ENCODE measurements at regions not wholly inside any gene's neighbourhood (a gene's known extent, or its start where the extent isn't known, plus 50 kb on each side); places are given as distances from the start of the nearest gene placed in this dataset.

DNA sequence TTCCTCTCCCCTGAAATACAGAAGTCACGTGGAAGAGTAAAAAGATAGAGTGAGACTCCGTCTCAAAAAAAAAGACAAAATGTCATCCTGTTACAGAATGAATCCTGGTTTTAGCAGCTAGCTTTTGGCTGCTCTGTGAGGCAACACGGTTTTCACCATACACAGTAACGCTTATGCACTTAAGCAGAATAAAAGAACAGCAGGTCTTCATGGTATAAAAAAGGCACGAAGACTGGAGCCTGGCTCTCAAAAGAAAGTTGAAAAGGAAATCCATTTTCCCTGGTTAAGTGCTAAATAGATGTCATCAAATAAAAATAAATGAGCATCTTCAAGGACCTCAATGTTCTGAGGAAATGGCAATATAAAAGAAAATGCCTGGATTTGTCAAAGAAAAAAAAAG is 444.1 kb downstream of the IPO8 start:
- Histone ChIP-seq H3K4me3 (ENCODE audit: low read depth in 1 of 3, low read length in 3 of 3) (no peak overlapping the region), H3K9ac (ENCODE audit: low read depth in 1 of 2, low read length in 2 of 2) (no peak overlapping the region), H3K36me3 (ENCODE audit: control insufficient read depth in 4 of 4, insufficient read depth in 3 of 4, low read depth in 1 of 4, low read length in 3 of 4) (no peaks in the 10 kb centered on the region), H3K4me1 (ENCODE audit: control insufficient read depth in 4 of 4, insufficient read depth in 4 of 4, low read length in 3 of 4) (no peaks in the 10 kb centered on the region), H3K27ac (ENCODE audit: low read depth in 1 of 2, low read length in 2 of 2) (no peak overlapping the region), H3K27me3 (ENCODE audit: control insufficient read depth in 4 of 4, insufficient read depth in 4 of 4, low read length in 3 of 4) (no peaks in the 10 kb centered on the region), H3K9me3 (ENCODE audit: control insufficient read depth in 4 of 4, low read length in 3 of 4) (no peaks in the 10 kb centered on the region)
- WGBS: 84% methylated on average over 5 of the region's 5 CpGs
- DNase-seq (ENCODE audit: low spot score): no peak
- no peak for TF ChIP-seq NR2F2 (IDR thresholded peaks at IDR 0.05)
- TF ChIP-seq, protein P1, sequence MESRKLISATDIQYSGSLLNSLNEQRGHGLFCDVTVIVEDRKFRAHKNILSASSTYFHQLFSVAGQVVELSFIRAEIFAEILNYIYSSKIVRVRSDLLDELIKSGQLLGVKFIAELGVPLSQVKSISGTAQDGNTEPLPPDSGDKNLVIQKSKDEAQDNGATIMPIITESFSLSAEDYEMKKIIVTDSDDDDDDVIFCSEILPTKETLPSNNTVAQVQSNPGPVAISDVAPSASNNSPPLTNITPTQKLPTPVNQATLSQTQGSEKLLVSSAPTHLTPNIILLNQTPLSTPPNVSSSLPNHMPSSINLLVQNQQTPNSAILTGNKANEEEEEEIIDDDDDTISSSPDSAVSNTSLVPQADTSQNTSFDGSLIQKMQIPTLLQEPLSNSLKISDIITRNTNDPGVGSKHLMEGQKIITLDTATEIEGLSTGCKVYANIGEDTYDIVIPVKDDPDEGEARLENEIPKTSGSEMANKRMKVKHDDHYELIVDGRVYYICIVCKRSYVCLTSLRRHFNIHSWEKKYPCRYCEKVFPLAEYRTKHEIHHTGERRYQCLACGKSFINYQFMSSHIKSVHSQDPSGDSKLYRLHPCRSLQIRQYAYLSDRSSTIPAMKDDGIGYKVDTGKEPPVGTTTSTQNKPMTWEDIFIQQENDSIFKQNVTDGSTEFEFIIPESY (IDR thresholded peaks at IDR 0.05): no peak

DNA sequence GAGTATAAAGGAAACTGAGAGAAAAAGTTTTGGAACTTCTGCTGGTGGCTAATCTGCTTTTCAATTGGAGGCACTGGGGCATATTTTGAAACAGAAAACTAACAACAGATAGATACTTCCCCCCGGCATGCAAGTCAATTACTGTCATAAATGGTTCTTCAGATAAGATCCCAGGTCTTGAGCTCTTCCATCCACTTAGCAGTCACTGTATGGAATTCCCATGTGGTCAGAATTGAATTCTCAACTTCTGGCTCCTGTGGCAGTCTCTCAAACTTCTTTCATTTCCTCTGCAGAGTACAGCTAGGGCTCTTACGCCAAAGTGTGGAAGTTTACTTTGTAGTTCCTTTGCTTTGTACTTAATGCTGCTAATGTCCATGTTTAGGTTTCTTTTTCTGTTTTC is 452.2 kb downstream of the IPO8 start:
- no peak for DNase-seq (ENCODE audit: low spot score)
- WGBS: 86% methylated on average over 2 of the region's 2 CpGs
- TF ChIP-seq FOXA2 (IDR thresholded peaks at IDR 0.05) (no peak), EGR1 (IDR thresholded peaks at IDR 0.05; ENCODE audit: low read depth in 2 of 2) (no peak), HNF4A (conservative IDR thresholded peaks at IDR 0.05) (no peak), GABPA (IDR thresholded peaks at IDR 0.05 in 1 of 2, conservative IDR thresholded peaks at IDR 0.05 in 1 of 2) (no peak), RAD21 (IDR thresholded peaks at IDR 0.05) (no peak), RXRA (IDR thresholded peaks at IDR 0.05) (no peak), FOXA1 (IDR thresholded peaks at IDR 0.05) (no peak), JUND (IDR thresholded peaks at IDR 0.05) (no peak), SP1 (IDR thresholded peaks at IDR 0.05) (no peak), YY1 (IDR thresholded peaks at IDR 0.05) (no peak), HNF4G (IDR thresholded peaks at IDR 0.05) (no peak), NR2F2 (IDR thresholded peaks at IDR 0.05) (no peak), TAF1 (conservative IDR thresholded peaks at IDR 0.05) (no peak)
- TF ChIP-seq, protein P2, sequence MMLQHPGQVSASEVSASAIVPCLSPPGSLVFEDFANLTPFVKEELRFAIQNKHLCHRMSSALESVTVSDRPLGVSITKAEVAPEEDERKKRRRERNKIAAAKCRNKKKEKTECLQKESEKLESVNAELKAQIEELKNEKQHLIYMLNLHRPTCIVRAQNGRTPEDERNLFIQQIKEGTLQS (IDR thresholded peaks at IDR 0.05): no peak
- TF ChIP-seq, protein P3, sequence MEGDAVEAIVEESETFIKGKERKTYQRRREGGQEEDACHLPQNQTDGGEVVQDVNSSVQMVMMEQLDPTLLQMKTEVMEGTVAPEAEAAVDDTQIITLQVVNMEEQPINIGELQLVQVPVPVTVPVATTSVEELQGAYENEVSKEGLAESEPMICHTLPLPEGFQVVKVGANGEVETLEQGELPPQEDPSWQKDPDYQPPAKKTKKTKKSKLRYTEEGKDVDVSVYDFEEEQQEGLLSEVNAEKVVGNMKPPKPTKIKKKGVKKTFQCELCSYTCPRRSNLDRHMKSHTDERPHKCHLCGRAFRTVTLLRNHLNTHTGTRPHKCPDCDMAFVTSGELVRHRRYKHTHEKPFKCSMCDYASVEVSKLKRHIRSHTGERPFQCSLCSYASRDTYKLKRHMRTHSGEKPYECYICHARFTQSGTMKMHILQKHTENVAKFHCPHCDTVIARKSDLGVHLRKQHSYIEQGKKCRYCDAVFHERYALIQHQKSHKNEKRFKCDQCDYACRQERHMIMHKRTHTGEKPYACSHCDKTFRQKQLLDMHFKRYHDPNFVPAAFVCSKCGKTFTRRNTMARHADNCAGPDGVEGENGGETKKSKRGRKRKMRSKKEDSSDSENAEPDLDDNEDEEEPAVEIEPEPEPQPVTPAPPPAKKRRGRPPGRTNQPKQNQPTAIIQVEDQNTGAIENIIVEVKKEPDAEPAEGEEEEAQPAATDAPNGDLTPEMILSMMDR (IDR thresholded peaks at IDR 0.05; ENCODE audit: low read depth, low read length, missing input control): no peak
- TF ChIP-seq, protein P1 (IDR thresholded peaks at IDR 0.05): no peak
- TF ChIP-seq, protein P4, sequence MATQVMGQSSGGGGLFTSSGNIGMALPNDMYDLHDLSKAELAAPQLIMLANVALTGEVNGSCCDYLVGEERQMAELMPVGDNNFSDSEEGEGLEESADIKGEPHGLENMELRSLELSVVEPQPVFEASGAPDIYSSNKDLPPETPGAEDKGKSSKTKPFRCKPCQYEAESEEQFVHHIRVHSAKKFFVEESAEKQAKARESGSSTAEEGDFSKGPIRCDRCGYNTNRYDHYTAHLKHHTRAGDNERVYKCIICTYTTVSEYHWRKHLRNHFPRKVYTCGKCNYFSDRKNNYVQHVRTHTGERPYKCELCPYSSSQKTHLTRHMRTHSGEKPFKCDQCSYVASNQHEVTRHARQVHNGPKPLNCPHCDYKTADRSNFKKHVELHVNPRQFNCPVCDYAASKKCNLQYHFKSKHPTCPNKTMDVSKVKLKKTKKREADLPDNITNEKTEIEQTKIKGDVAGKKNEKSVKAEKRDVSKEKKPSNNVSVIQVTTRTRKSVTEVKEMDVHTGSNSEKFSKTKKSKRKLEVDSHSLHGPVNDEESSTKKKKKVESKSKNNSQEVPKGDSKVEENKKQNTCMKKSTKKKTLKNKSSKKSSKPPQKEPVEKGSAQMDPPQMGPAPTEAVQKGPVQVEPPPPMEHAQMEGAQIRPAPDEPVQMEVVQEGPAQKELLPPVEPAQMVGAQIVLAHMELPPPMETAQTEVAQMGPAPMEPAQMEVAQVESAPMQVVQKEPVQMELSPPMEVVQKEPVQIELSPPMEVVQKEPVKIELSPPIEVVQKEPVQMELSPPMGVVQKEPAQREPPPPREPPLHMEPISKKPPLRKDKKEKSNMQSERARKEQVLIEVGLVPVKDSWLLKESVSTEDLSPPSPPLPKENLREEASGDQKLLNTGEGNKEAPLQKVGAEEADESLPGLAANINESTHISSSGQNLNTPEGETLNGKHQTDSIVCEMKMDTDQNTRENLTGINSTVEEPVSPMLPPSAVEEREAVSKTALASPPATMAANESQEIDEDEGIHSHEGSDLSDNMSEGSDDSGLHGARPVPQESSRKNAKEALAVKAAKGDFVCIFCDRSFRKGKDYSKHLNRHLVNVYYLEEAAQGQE (IDR thresholded peaks at IDR 0.05): no peak
- TF ChIP-seq, protein P5, sequence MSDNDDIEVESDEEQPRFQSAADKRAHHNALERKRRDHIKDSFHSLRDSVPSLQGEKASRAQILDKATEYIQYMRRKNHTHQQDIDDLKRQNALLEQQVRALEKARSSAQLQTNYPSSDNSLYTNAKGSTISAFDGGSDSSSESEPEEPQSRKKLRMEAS (IDR thresholded peaks at IDR 0.05): no peak

More for the DNA sequence above, 452.2 kb downstream of the IPO8 start:
- no peak overlapping the region for H3K27ac ChIP-seq (ENCODE audit: low read depth in 1 of 2, low read length in 2 of 2)
- no peaks in the 10 kb centered on the region for H3K27me3 ChIP-seq (ENCODE audit: control insufficient read depth in 4 of 4, insufficient read depth in 4 of 4, low read length in 3 of 4)
- no peaks in the 10 kb centered on the region for H3K4me1 ChIP-seq (ENCODE audit: control insufficient read depth in 4 of 4, insufficient read depth in 4 of 4, low read length in 3 of 4)
- no peaks in the 10 kb centered on the region for H3K36me3 ChIP-seq (ENCODE audit: control insufficient read depth in 4 of 4, insufficient read depth in 3 of 4, low read depth in 1 of 4, low read length in 3 of 4)
- no peak overlapping the region for H3K4me3 ChIP-seq (ENCODE audit: low read depth in 1 of 3, low read length in 3 of 3)
- no peak overlapping the region for H3K9ac ChIP-seq (ENCODE audit: low read depth in 1 of 2, low read length in 2 of 2)
- no peaks in the 10 kb centered on the region for H3K9me3 ChIP-seq (ENCODE audit: control insufficient read depth in 4 of 4, low read length in 3 of 4)
